DMS114 treated with DMSO at 0.1 percent for 48 hours (cell line): ENCODE measurements at regions not wholly inside any gene's neighbourhood (a gene's known extent, or its start where the extent isn't known, plus 50 kb on each side); places are given as distances from the start of the nearest gene placed in this dataset.
"Not testable (repeated sequence)": the region's sequence is repeated elsewhere in the genome, so short reads cannot be mapped to it uniquely, and the experiment has no call there.

ENCODE experiments used
- DNase-seq: peaks from one replicate; lab custom pipeline; 2025; ENCODE audit not compliant: unreplicated experiment; lab: John Stamatoyannopoulos, UW

DNA sequence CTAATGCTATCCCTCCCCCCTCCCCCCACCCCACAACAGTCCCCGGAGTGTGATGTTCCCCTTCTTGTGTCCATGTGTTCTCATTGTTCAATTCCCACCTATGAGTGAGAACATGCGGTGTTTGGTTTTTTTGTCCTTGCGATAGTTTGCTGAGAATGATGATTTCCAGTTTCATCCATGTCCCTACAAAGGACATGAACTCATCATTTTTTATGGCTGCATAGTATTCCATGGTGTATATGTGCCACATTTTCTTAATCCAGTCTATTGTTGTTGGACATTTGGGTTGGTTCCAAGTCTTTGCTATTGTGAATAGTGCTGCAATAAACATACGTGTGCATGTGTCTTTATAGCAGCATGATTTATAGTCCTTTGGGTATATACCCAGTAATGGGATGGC, 133.7 kb upstream of the ANK3 start:
- not testable (repeated sequence) for DNase-seq

DNA sequence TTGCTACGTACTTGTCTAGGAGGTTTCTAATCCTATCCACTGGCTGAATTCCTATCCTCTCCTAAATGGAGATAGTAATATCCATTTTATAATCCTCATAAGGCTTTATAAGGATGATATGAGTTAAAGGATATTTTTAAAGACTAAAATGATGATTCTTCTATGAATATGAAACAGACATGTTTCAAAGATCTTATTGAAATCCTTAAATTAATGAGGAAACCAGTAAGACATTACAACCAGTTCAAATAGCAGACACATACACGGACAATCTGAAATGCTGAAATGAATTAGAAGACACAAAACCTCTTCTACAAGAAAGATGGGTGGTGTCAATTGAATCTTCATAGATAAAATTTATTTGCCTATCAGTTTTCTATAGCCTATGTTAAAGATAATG, 132.9 kb upstream of the ANK3 start:
- DNase-seq: no peak

DNA sequence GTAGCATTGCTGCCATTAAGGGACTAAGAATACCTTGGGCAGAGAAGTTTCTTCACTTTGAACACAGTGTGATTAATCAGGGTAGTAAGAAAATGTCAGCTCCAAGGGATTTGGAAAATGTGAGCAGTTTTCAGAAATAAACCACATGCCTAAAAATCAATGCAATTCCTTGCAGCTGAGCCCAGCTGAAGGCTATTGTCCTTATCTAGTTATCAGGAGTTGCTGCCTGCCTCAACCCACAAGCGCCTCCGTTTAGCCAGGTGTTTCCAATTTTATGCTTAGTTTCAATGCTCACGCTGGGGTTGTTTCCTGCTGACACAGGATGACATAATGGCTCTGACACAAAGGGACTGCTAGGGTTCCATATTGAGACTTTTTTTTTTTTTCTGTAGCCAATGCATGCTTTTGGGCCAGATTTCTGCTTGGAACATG, 132.3 kb upstream of the ANK3 start:
- no peak for DNase-seq

DNA sequence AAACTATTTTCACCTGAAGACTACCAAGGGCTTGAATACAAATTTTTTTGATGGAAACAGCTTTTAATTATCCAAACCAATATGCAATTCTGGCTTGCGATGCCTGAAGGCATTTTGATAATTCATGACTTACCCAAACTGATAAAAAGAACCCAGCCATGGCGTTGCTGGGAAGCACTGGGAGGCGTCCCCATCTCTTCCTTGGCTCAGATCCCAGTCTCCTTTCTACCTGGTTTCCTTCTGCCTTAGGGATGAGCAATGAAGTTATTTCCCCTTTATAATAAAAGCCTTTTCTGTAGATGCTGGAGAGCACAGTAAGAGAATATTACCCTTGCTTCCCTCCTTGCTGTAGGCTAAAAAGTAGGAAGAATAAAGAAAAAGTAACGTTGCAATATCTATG, 129.1 kb upstream of the ANK3 start:
- no peak for DNase-seq

DNA sequence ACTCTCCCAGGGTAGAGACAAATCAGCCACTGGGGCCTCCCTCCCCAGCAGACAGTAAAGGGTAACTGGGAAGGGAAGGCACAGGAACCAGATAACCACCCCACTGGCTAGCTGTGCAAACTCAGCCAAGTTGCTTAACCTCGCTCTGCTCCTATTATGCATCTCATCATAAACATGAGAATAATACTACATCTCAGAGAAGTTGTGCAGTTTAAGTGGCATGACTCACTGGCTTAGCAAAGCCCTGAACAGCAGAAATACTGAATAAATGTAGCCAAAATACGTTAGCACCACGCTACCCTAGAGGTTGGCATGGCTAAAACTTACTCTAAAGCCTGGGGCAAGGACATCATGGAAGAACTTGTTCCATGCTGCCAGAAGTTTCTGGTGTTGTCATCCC, 128.1 kb upstream of the ANK3 start:
- DNase-seq: no peak

DNA sequence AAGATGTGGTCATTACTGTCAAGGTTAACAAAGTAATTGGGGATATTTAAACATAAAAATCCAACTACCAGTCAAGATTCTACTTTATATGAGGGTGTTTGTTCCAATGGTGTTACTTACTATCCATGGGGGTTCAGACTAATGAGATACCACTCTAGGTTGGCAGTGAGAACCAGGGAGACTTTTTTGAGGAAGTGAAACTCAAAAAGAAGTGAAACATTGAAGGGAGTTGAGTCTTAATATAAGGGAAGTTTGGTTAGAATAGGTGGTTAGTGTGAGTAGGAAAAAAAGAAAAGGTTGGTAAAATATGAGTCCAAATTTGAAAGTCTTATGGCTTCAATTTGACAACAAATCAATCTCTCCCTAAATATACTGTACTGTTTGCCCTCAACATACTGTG, 123.6 kb upstream of the ANK3 start:
- no peak for DNase-seq

DNA sequence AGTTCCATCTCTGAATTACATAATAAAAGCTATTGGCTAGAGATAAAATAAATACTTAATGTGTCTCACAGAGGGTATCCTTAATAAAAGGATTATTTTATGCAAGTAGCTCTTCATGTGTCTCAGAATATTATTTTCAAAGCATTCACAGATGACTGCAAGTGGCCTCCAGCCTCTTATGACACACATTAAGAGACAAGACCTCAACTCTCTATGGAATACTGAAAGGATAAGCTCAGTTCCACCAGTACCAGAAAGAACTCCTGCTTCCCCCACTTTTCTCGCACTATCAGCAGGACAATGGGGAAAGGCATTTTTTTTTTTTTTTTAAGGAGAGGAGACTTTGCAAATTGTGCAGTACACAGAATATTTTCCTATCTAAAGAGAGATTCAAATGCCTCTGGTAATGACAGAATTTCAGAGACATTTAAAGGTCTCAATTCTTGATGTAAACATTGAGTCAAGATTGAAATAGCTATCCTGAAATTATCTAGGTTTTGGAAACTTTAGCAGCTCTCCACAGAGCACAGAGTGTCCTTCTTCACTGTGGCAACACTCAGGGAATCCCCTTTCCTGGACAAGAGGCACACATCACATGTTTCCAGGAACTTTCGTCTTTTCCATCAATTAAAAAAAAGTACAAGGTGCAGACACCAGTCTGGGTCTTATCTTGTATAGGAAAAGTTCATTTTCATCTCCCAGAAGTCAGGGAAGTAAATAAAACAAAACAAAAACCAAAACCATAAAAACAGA, 122.0 kb upstream of the ANK3 start:
- no peak for DNase-seq

DNA sequence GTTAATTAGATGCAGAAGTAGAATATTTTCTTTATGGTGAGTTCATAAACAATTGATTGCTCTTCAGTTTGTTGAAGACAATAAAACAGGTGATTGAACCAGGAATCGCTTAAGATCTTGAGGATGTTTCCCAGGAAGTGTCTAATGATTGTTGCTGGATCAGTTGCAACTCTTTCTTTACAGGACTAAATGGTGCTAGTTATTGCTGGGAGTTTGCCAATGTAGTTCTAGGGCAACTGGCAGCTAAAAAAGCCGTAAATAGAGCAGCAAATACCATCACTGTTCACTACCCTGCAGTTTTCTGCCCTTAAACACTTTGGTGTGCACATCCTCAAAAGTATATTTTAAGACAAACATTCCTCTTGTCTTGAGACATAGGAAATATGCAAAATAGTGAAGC, 119.2 kb upstream of the ANK3 start:
- no peak for DNase-seq

DNA sequence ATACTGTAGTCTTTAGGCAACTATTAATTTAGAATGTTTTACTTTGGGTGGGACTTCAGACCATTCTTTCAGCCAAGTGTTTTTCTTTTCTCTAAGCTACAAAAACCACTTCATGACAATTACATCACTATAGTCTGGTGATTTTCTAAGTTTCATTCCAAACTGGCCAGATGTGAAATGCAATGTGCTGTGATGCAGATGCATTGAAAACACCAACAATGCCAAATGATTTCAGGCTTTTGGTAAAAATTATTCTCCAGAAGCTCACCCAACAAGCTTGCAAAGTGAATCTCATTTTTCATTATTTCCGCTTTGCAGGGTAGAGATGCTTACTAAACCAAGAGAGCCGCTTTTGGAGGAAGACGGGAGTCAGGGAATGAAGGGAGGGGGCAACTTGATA, 118.4 kb upstream of the ANK3 start:
- DNase-seq: no peak

DNA sequence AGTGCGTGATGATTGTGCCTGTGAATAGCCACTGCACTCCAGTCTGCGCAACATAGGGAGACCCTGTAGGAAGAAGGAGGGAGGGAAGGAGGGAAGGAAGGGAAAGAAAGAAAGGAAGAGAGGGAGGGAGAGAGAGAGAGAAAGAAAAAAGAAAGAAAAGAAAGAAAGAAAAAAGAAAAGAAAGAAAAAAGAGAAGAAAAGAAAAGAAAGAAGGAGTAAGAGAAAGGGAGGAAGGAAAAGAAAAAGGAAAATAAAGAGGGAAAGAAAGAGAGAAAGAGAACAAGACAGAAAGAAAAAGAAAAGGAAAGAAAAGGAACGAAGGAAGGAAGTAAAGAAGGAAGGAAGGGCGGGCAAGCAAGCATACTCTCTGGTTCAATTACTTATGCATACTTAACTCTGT, 112.9 kb upstream of the ANK3 start:
- no peak for DNase-seq

DNA sequence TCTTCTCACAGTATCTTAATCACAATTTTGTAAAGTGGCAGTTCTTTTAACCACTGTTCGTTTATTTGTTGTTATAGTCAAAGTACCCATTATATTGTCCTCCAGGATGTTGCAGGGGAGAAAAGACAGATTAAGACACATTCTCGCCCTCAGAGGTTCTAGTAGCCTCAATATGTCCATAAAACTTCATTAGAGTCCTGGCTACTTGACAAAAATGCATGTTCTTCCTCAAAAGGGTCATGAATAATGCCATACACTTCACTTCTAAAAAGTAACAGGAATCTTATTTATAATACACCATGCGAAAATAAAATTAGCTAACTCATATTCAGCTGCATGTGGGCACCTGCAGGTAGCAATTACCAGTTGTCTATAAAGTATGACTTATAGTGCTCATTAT, 109.3 kb upstream of the ANK3 start:
- DNase-seq: no peak

DNA sequence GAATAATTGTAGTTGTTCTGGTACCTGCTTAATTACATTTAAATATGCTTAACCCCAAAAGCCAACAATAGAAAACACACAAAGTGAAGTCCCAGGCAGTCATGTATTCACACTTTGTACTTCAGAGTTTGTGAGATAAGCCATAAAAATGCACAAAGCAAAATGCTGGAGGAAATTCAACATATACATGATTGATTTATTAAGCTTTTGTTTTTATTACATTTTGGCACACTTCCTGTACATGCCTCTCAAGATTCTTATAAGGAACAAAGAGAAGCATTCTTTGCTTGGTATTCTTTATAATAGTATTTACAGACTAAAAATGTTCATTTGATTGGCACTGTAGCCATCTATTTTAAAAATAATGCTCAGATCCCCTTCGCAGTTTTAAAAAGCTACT, 107.7 kb upstream of the ANK3 start:
- DNase-seq: no peak

DNA sequence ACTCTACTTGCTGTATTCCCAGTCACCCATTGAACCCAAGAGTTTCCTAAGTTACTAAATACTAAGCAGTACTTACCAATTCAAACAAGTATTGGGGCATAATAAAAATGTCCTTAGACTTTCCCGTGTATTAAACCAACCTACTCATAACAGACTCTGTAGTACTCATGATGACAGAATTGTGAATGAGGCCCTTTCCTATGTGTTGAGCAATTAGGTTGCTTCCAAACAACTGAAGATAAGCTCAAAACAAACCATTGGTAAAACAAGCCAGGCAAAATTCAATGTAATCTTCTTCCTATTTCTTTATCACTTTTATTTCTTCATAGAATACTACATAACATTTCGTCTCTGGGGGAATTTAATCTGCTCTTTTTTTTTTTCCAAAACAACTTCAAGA, 106.5 kb upstream of the ANK3 start:
- DNase-seq: no peak

DNA sequence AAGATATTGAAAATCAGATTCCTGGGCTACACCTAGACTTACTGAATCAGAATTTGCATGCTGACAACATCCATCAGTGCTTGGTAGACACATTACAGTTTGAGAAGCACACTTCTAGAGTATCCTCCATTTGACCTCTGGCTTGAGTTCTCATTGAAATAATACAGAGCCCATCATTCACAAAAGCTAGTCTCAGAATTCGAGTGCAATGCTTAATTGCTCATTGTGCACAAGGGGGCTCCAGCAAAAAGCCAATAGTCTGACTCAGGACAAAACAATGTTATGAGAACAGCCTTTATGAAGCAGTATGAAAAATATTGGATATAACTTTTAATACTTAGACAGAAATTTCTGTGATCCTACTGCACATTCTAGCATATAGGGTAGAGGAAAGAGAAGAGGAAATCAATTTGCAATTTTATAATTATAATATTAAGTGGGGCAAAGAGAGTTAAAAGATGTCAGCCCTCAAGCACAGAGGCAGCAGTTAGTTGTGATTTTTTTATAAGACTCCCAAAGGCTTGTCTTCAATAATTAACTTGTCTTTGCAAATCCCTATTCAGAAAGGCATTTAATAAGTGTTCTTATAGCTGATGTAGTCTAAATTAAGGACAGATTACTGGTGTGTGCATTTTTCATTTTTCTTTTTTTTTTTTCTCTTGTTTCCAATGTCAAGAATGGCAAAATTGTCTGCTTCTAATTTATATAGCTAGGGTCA, 105.8 kb upstream of the ANK3 start:
- no peak for DNase-seq

DNA sequence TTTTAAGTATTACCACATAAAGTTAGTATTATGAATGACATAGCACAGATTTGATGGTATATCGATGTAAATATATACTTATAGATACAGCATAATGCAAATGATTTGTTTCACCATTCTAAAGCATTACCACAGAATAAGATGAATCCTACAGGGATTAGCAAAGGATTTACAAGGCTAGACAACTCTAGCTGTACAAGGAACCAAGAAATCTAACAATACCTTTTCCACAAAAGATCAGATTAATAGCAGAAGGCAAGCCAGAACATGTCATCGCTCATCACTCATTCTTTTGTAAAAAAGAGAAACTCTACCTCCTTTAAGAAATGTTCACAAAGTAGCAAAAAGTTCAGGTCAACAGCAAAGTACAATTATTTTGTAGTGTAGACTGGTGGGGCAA, 105.1 kb upstream of the ANK3 start:
- DNase-seq: no peak

DNA sequence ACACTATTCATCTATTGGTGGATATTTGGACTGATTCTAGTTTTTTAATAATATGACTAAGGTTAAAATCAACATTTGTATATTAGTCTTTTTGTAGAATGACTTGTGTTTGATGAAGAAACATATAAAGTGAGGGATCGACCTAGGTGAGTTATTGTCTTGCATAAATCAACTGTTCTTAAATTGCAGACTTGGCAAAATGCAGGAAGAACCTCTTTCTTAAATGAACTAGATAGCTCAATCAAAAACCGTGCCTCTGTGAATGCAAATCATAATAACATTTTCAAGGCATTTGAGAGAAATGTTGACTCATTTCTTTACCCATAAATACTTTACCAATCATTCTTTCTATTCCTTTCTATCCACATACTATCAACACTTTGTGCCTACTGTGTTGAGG, 101.5 kb upstream of the ANK3 start:
- no peak for DNase-seq

DNA sequence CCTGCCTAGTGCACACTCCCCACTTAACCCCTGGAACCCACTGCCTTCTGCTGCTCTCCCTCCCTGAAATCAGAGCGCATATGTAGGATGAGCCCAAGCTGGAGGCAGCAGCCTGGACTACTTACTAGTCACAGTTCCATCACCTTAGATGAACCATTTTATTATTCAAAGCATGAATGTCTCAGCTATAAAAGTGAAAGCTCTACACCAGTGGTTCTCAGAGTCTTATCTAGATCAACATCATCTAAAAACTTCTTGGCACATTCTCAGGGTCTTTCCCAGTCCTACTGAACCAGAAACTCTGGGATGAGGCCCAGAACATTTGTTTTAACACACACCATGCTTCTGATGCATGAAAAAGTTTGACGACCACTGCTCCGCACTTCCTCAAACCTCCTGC, 100.3 kb upstream of the ANK3 start:
- no peak for DNase-seq

DNA sequence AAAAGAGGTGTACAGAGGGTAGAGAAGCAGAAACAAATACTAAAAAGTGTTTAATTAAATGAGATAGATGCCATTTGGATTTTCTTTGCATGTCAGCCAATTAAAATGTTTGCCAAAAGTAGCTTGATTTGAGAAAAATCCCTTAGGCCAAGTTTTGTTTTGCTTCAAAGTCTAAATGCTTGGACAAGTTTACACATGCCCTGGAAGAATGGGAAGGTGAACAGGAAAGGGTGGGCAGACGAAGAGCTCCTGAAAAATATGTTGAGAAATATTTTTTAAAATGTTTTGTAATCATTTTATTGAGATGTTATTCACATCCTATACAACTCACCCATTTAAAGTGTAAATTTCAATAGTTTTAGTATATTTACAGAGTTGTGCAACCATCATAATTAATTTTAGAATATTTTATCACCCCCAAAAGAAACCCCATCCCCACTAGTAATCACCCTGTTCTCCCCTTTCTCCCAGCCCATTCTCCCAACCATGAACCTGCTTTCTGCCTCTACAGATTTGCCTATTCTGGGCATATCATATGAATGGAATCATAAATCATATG, 98.5 kb upstream of the ANK3 start:
- DNase-seq: no peak

DNA sequence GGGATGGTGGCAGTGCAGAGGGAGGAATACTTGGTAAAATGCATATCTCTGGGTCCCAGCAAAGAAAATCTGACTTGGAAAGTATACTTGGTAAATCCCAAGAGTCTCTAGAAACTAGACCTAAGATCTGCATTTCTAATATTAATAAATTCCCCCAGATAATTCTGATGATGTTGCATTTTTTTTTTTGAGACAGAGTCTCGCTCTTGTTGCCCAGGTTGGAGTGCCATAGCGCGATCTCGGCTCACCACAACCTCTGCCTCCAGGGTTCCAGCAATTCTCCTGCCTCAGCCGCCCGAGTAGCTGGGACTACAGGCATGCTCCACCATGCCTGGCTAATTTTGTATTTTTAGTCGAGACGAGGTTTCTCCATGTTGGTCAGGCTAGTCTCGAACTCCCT, 97.9 kb upstream of the ANK3 start:
- DNase-seq: no peak

DNA sequence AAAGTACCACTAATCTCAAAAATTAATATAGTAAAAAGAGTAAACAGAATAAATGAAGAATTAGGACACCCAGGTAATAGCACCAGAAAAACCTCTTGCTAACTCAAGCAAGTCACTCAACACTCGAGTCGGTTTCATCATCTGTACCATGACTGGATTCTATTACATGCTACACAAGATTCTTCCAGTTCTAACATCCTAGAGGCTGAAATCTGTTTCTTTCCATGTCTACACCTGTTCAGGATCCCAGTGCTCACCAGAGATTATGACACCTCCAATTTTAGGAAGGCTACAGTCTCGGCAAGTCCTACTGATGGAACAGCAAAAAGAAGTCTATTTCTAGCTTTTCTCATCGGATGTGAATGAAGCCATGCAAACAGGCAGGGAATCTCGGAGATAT, 95.3 kb upstream of the ANK3 start:
- DNase-seq: no peak

DNA sequence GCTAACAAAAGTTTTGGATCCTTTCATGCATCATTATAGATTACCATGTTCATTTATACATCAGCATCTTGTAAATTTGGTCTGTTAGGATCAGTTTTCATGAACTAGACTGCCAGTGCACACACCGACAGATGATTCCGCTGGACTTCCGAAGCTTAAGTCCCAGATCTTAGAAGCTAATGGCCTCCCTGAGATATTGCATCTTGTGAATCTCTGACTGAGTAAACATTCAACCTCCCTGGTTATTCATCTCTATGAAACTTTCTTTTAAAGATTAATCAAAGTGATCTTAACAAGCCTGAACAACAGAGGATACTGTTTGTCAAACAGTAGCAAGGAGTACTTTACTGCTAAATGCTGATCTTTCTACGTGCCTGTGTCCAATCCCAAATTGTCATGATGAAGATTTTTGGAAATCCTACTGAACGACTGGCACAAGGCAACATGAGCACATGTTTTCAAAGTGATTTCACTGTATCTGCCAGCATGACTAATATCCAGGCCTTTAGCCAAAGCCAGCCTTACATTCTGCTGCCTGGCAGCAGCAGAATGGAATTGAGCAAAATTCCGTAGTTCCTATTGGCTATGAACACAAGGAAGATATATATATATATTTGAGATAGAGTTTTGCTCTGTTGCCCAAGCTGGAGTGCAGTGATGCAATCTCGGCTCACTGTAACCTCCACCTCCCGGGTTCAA, 91.3 kb upstream of the ANK3 start:
- no peak for DNase-seq
